ENCODE measurements at regions not wholly inside any gene's neighbourhood (a gene's known extent, or its start where the extent isn't known, plus 50 kb on each side); places are given as distances from the start of the nearest gene placed in this dataset.

DNA sequence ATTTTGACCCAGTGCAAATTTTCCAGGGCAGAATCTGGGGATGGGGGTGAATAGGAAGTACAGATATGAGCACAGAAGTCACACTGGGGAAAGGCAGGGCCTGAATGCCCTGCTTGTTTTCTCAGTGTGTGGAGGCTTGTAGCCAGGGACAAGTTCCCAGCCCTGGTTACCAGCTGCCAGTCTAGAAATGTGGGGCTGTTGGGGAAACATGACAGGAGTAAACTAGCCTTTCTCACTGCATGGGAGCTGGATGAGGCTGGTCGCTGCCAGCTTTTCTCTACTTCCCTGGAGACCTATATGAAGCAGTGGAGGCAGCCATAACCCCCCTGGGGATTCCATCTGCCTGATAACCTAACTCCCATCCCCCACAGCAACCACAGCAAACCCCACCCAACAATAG is 2267.7 kb downstream of the PCDH9 start:
- peaks cover 0 to 3% of the 10 kb centered on the region in 2 donors for H3K9me3 ChIP-seq
- no peak overlapping the region for H3K4me3 ChIP-seq
- no peaks in the 10 kb centered on the region for H3K36me3 ChIP-seq
- H3K27me3 ChIP-seq: no peaks in the 10 kb centered on the region
- no peak for DNase-seq
- H3K4me1 ChIP-seq (ENCODE audit: insufficient read depth): no peaks in the 10 kb centered on the region
- no peak overlapping the region for H3K27ac ChIP-seq
- WGBS, 3 donors: 73 to 82% (median 81%) methylated on average over 1 of the region's 1 CpG
- TF ChIP-seq, protein P1, sequence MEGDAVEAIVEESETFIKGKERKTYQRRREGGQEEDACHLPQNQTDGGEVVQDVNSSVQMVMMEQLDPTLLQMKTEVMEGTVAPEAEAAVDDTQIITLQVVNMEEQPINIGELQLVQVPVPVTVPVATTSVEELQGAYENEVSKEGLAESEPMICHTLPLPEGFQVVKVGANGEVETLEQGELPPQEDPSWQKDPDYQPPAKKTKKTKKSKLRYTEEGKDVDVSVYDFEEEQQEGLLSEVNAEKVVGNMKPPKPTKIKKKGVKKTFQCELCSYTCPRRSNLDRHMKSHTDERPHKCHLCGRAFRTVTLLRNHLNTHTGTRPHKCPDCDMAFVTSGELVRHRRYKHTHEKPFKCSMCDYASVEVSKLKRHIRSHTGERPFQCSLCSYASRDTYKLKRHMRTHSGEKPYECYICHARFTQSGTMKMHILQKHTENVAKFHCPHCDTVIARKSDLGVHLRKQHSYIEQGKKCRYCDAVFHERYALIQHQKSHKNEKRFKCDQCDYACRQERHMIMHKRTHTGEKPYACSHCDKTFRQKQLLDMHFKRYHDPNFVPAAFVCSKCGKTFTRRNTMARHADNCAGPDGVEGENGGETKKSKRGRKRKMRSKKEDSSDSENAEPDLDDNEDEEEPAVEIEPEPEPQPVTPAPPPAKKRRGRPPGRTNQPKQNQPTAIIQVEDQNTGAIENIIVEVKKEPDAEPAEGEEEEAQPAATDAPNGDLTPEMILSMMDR (IDR thresholded peaks at IDR 0.05): no peak
- TF ChIP-seq POLR2A (IDR thresholded peaks at IDR 0.05) (no peak), EP300 (IDR thresholded peaks at IDR 0.05) (no peak)
- intact Hi-C loops (cut with DNase I): no loop called here

DNA sequence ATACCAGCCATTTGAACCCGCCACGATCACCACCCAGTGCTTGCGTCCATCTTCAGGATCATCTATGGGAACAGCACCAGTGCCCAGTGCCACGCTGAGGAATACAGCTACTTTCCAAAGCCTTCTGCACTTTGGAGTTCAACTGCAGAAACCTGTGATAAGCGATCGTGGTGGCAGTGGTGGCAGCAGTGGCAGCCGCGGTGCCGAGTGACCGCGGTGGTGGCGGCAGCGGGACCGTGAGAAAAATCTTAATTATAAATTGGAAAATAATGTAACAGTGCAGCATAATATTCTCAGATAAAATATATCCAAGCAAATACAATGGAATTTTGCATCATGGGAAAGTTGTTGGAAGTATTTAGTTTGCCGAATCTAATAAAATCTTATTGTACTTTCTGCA is 2270.9 kb downstream of the PCDH9 start:
- TF ChIP-seq EP300 (IDR thresholded peaks at IDR 0.05) (no peak), POLR2A (IDR thresholded peaks at IDR 0.05) (no peak)
- TF ChIP-seq, protein P1 (IDR thresholded peaks at IDR 0.05): no peak
- H3K27ac ChIP-seq: no peak overlapping the region
- H3K9me3 ChIP-seq: peaks cover 0 to 3% of the 10 kb centered on the region in 2 donors
- H3K4me3 ChIP-seq: no peak overlapping the region
- intact Hi-C loops (cut with DNase I): no loop called here
- no peaks in the 10 kb centered on the region for H3K27me3 ChIP-seq
- no peaks in the 10 kb centered on the region for H3K4me1 ChIP-seq (ENCODE audit: insufficient read depth)
- no peaks in the 10 kb centered on the region for H3K36me3 ChIP-seq
- DNase-seq: no peak
- WGBS, 3 donors: 93 to 98% (median 97%) methylated on average over 15 of the region's 15 CpGs

DNA sequence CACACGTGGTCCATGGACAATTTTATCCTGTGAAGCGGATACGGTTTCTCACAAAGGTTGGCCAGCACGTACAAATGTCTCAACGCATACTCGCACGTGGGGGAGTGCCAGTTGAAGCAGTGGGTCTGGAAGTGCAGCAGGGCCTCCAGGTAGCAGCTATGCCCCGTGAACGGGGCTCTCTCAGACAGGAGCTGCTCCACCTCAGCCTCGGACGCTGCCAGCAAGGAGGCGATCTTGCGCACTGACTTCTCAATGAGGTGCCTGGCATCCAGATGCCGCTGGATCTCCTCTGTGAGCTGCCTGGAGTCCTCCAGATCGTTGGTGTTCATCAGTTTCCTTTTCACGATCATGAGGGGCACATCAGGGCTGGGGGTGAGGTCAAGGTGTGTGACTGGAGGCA is 2272.0 kb downstream of the PCDH9 start:
- H3K27me3 ChIP-seq: no peaks in the 10 kb centered on the region
- TF ChIP-seq EP300 (IDR thresholded peaks at IDR 0.05): no peak
- H3K4me3 ChIP-seq: no peak overlapping the region
- H3K9me3 ChIP-seq: peaks cover 0 to 3% of the 10 kb centered on the region in 2 donors
- WGBS, 3 donors: 92 to 95% (median 93%) methylated on average over 14 to 16 of the region's 16 CpGs
- H3K27ac ChIP-seq: no peak overlapping the region
- DNase-seq: no peak
- H3K36me3 ChIP-seq: no peaks in the 10 kb centered on the region
- intact Hi-C loops (cut with DNase I): no loop called here
- no peaks in the 10 kb centered on the region for H3K4me1 ChIP-seq (ENCODE audit: insufficient read depth)

DNA sequence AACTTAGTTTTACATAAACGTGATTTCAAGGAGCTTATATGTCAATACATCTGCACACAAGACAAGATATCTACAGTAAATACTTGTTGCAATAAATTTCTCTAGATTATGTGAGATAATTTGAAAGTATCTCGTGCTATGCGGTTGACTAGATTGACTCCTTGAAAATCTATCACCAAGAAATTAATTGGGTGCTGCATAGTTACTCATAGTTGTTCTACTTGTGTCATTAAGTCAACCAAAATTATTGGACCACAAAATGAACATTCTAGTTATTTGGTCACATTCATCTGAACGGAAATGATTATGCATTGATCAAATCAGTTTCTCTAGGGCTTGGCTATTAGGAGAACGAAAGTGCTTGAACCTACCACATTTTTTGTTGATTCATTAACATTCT is 2291.5 kb downstream of the PCDH9 start:
- Histone ChIP-seq H3K27ac (no peak overlapping the region), H3K9me3 (no peaks in the 10 kb centered on the region), H3K4me1 (ENCODE audit: insufficient read depth) (no peaks in the 10 kb centered on the region), H3K4me3 (no peak overlapping the region), H3K27me3 (no peaks in the 10 kb centered on the region), H3K36me3 (no peaks in the 10 kb centered on the region)
- intact Hi-C loops (cut with DNase I): no loop called here
- no peak for DNase-seq
- 78 to 87% (median 84%) methylated on average over 5 of the region's 5 CpGs for WGBS, 3 donors
- TF ChIP-seq POLR2A (IDR thresholded peaks at IDR 0.05) (no peak), EP300 (IDR thresholded peaks at IDR 0.05) (no peak)
- TF ChIP-seq, protein P1 (IDR thresholded peaks at IDR 0.05): no peak

DNA sequence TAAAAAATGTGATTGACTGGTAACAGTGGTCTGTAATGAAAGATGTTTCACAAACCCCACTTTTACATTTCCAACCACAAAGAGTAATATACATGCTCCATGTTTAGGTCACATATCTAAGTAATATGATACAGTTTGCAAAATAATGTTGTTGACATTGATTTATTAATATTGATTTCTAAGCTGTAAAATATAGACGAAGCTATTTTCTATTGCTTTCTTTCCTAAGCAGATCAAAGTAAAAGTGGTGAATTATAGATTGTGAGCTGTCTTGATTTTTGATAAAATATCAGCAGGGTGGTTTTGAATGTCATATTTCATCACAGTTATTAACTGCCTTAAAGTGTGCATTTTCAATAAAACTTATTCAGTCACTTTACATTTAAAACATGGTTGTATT is 2292.8 kb downstream of the PCDH9 start:
- no peaks in the 10 kb centered on the region for H3K9me3 ChIP-seq
- H3K27me3 ChIP-seq: no peaks in the 10 kb centered on the region
- no peak for DNase-seq
- no peaks in the 10 kb centered on the region for H3K36me3 ChIP-seq
- WGBS, 3 donors: 75 to 86% (median 79%) methylated on average over 1 of the region's 1 CpG
- intact Hi-C loops (cut with DNase I): no loop called here
- H3K4me3 ChIP-seq: no peak overlapping the region
- H3K27ac ChIP-seq: no peak overlapping the region
- no peaks in the 10 kb centered on the region for H3K4me1 ChIP-seq (ENCODE audit: insufficient read depth)
- no peak for TF ChIP-seq POLR2A (IDR thresholded peaks at IDR 0.05)
- TF ChIP-seq EP300 (IDR thresholded peaks at IDR 0.05): no peak
- TF ChIP-seq, protein P1 (IDR thresholded peaks at IDR 0.05): no peak

Data from ovary (tissue), 7 donors.